ENCODE measurements at regions not wholly inside any gene's neighbourhood (a gene's known extent, or its start where the extent isn't known, plus 50 kb on each side); places are given as distances from the start of the nearest gene placed in this dataset.

DNA sequence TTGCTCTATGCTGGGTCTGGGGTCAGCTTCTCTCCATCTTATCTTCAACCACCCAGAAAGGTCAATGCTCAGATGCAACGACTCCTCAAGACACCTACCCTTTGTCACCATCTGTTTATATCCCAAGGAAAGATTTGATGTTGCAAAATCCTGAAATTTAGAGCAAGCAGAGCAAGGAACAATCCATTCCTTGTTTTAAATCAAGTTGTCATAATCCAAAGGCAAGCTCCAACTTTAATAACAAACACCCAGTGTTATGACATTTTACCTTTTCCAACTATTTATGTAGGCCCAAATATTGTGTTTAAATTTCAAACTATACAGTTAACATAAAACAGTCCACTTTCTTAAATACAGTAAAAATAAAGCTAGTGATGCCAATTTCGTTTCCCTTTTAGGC, 116.5 kb upstream of the LRIG1 start:
- Histone ChIP-seq H3K27me3 (no peaks in the 10 kb centered on the region), H3K27ac (no peak overlapping the region), H3K4me1 (replicated peaks in 1 of 2) (no peaks in the 10 kb centered on the region), H3K36me3 (replicated peaks in 1 of 2) (no peaks in the 10 kb centered on the region), H3K4me3 (no peak overlapping the region), H3K9me3 (replicated peaks in 1 of 3) (no peaks in the 10 kb centered on the region)
- intact Hi-C loops (cut with DNase I) = no loop called here
- DNase-seq = no peak
- 58 to 82% (median 70%) methylated on average over 2 of the region's 2 CpGs for WGBS, 4 donors
- TF ChIP-seq POLR2A (IDR thresholded peaks at IDR 0.05) = no peak

DNA sequence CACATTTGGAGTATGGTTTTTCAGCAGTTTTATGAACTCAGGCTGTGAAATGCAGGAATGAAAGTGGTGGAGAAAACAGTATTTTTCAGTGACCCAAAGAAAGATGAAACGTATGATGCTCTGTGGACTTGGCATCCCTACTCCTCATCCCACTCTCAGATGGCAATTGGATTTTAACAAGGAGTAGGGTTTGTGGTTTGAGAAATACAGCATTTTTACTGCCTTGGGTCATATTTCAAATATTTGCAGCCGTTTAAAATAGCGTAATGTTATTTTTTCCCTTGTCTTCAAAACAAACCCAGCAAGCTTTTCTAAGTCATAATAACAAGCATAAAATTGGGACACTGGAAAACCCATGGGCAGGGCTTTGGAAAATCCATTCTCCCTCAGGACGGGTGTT, 117.2 kb upstream of the LRIG1 start:
- no peak overlapping the region for H3K27ac ChIP-seq
- intact Hi-C loops (cut with DNase I) = no loop called here
- 72 to 84% (median 77%) methylated on average over 4 of the region's 4 CpGs for WGBS, 4 donors
- no peaks in the 10 kb centered on the region for H3K36me3 ChIP-seq (replicated peaks in 1 of 2)
- H3K9me3 ChIP-seq (replicated peaks in 1 of 3) = no peaks in the 10 kb centered on the region
- DNase-seq = no peak
- H3K4me3 ChIP-seq = no peak overlapping the region
- H3K4me1 ChIP-seq (replicated peaks in 1 of 2) = no peaks in the 10 kb centered on the region
- no peaks in the 10 kb centered on the region for H3K27me3 ChIP-seq
- no peak for TF ChIP-seq CTCF (IDR thresholded peaks at IDR 0.05)
- no peak for TF ChIP-seq POLR2A (IDR thresholded peaks at IDR 0.05)

GRCh38 chr3:66620296-66620695, 119.5 kb upstream of the LRIG1 start:
- WGBS, 4 donors = 81 to 87% (median 83%) methylated on average over 9 of the region's 9 CpGs
- no peaks in the 10 kb centered on the region for H3K9me3 ChIP-seq (replicated peaks in 1 of 3)
- no peaks in the 10 kb centered on the region for H3K27me3 ChIP-seq
- no peaks in the 10 kb centered on the region for H3K36me3 ChIP-seq (replicated peaks in 1 of 2)
- intact Hi-C loops (cut with DNase I) = no loop called here
- H3K4me3 ChIP-seq = no peak overlapping the region
- TF ChIP-seq POLR2A (IDR thresholded peaks at IDR 0.05) = no peak
- no peak for TF ChIP-seq CTCF (IDR thresholded peaks at IDR 0.05)
- no peak overlapping the region for H3K27ac ChIP-seq
- H3K4me1 ChIP-seq (replicated peaks in 1 of 2) = no peaks in the 10 kb centered on the region
- DNase-seq = no peak

DNA sequence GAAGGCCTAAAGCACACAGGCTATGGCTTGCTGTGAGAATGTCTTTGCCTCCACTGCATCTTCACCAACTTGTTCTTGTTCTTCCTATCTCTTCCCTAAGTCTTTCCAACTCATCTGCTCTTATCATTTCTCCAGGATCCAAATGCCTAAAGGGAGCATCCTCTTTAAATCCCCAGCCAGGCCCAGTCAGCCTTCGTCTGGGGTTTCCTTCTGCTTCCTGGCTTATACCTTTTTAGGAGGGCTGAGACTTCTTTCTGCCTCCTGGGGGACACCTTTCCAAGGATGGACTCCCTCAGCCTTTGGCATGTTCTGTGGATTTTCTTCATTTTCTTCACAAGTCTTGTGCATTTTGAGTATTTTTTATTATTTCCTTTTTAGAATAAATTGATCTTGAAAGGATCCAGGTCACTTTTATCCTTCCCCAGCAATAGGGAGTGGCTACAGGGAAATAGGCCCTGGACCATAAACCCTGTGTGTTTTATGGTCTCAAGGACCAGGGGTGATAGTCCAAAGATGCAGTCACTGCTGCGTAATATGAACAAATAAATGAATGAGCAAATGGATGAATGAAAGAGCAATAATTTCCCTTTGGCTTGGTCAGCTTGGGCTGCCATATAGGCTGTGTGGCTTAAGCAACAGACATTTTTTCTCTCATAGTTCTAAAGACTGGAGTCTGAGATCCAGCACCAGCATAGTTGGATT, 122.1 kb upstream of the LRIG1 start:
- 89 to 95% (median 93%) methylated on average over 2 of the region's 2 CpGs for WGBS, 4 donors
- Histone ChIP-seq H3K27ac (no peak overlapping the region), H3K4me1 (replicated peaks in 1 of 2) (no peaks in the 10 kb centered on the region), H3K36me3 (replicated peaks in 1 of 2) (no peaks in the 10 kb centered on the region), H3K9me3 (replicated peaks in 1 of 3) (no peaks in the 10 kb centered on the region), H3K27me3 (no peaks in the 10 kb centered on the region), H3K4me3 (no peak overlapping the region)
- no peak for TF ChIP-seq POLR2A (IDR thresholded peaks at IDR 0.05)
- no peak for TF ChIP-seq CTCF (IDR thresholded peaks at IDR 0.05)
- DNase-seq = no peak
- intact Hi-C loops (cut with DNase I) = no loop called here

Data from adrenal gland (tissue), 9 donors.